Liver (tissue), 8 donors: ENCODE measurements at regions not wholly inside any gene's neighbourhood (a gene's known extent, or its start where the extent isn't known, plus 50 kb on each side); places are given as distances from the start of the nearest gene placed in this dataset.

ENCODE experiments used
- DNase-seq: peaks from one replicate; pipeline ENCODE4 v3.0.0-alpha.2; 2017; ENCODE audit warnings: low spot score
- H3K27ac ChIP-seq, 2 donors: one replicate each; pipeline ENCODE4 v1.7.0; 2013; ENCODE audit warnings: inconsistent platforms in 2 of 2, low read length in 2 of 2, control low read depth in 1 of 2, low read depth in 1 of 2, mild to moderate bottlenecking in 1 of 2
- H3K27me3 ChIP-seq, 4 donors: one replicate each; pipeline versions ENCODE4 v1.6.1 to v1.7.0; 2013; ENCODE audit warnings: low read length in 3 of 4, inconsistent platforms in 1 of 4, mild to moderate bottlenecking in 1 of 4, moderate library complexity in 1 of 4; ENCODE audit not compliant: control insufficient read depth in 4 of 4, insufficient read depth in 4 of 4
- H3K36me3 ChIP-seq, 4 donors: one replicate each; pipeline versions ENCODE4 v1.6.1 to v1.7.0; 2013; ENCODE audit warnings: low read length in 3 of 4, mild to moderate bottlenecking in 3 of 4, low read depth in 1 of 4, moderate library complexity in 1 of 4; ENCODE audit not compliant: control insufficient read depth in 4 of 4, insufficient read depth in 3 of 4
- H3K4me1 ChIP-seq, 4 donors: one replicate each; pipeline versions ENCODE4 v1.6.1 to v1.7.0; 2013; ENCODE audit warnings: low read length in 3 of 4, mild to moderate bottlenecking in 3 of 4, moderate library complexity in 1 of 4; ENCODE audit not compliant: control insufficient read depth in 4 of 4, insufficient read depth in 4 of 4
- H3K4me3 ChIP-seq, 3 donors: one replicate each; pipeline versions ENCODE4 v1.6.1 to v1.7.0; 2013; ENCODE audit warnings: low read length in 3 of 3, control low read depth in 1 of 3, low read depth in 1 of 3, mild to moderate bottlenecking in 1 of 3
- H3K9ac ChIP-seq, 2 donors: one replicate each; pipeline ENCODE4 v1.7.0; 2013; ENCODE audit warnings: low read length in 2 of 2, mild to moderate bottlenecking in 2 of 2, moderate library complexity in 2 of 2, control low read depth in 1 of 2, low read depth in 1 of 2
- H3K9me3 ChIP-seq, 4 donors: one replicate each; pipeline versions ENCODE4 v1.6.1 to v1.7.0; 2013; ENCODE audit warnings: low read length in 3 of 4; ENCODE audit not compliant: control insufficient read depth in 4 of 4
- ATF3 ChIP-seq: IDR thresholded peaks from 2 replicates; pipeline ENCODE4 v1.6.1; 2016; ENCODE audit warnings: antibody characterized with exemption
- CTCF ChIP-seq: fragments of 150-350 bp; IDR thresholded peaks from 2 replicates; pipeline ENCODE4 v1.5.1; 2017; ENCODE audit warnings: improper control_type of control experiment, low read depth, low read length; ENCODE audit not compliant: missing input control
- FOXA1 ChIP-seq: IDR thresholded peaks from 2 replicates; pipeline ENCODE4 v1.6.1; 2016; ENCODE audit warnings: antibody characterized with exemption
- GABPA ChIP-seq, 2 donors: IDR thresholded peaks in 1 of 2; conservative IDR thresholded peaks in 1 of 2; 2 replicates each; pipeline ENCODE4 v1.6.1; 2016; ENCODE audit warnings: antibody characterized with exemption in 2 of 2, mild to moderate bottlenecking in 1 of 2, moderate library complexity in 1 of 2
- HNF4A ChIP-seq, 2 donors: conservative IDR thresholded peaks; 2 replicates each; pipeline ENCODE4 v1.6.1; 2016; ENCODE audit warnings: antibody characterized with exemption in 2 of 2, mild to moderate bottlenecking in 2 of 2
- JUND ChIP-seq, 2 donors: IDR thresholded peaks; 2 replicates each; pipeline ENCODE4 v1.6.1; 2016; ENCODE audit warnings: antibody characterized with exemption in 2 of 2
- MAX ChIP-seq: IDR thresholded peaks from 2 replicates; pipeline ENCODE4 v1.6.1; 2016; ENCODE audit warnings: antibody characterized with exemption
- NR2F2 ChIP-seq: IDR thresholded peaks from 2 replicates; pipeline ENCODE4 v1.6.1; 2016; ENCODE audit warnings: antibody characterized with exemption
- RAD21 ChIP-seq, 2 donors: IDR thresholded peaks; 2 replicates each; pipeline ENCODE4 v1.6.1; 2016; ENCODE audit warnings: antibody characterized with exemption in 2 of 2, mild to moderate bottlenecking in 2 of 2
- REST ChIP-seq: IDR thresholded peaks from 2 replicates; pipeline ENCODE4 v1.6.1; 2016; ENCODE audit warnings: antibody characterized with exemption, mild to moderate bottlenecking
- RXRA ChIP-seq, 2 donors: IDR thresholded peaks; 2 replicates each; pipeline ENCODE4 v1.6.1; 2017 to 2018; ENCODE audit warnings: antibody characterized with exemption in 2 of 2, mild to moderate bottlenecking in 1 of 2
- SP1 ChIP-seq: IDR thresholded peaks from 2 replicates; pipeline ENCODE4 v1.6.1; 2018; ENCODE audit warnings: antibody characterized with exemption, mild to moderate bottlenecking
- TAF1 ChIP-seq: conservative IDR thresholded peaks from 2 replicates; pipeline ENCODE4 v1.6.1; 2016; ENCODE audit warnings: antibody characterized with exemption, mild to moderate bottlenecking
- YY1 ChIP-seq: IDR thresholded peaks from 2 replicates; pipeline ENCODE4 v1.6.1; 2016; ENCODE audit warnings: antibody characterized with exemption, mild to moderate bottlenecking
- ZBTB33 ChIP-seq: IDR thresholded peaks from 2 replicates; pipeline ENCODE4 v1.6.1; 2016; ENCODE audit warnings: antibody characterized with exemption
- WGBS: extraction: QIAGEN DNeasy Blood & Tissue Kit; methylation state at CpG from one replicate; pipeline ENCODE4 v1.1.7; 2013; 5-methylcytosine and 5-hydroxymethylcytosine counted together
- donor health status: healthy.
- donor health status: healthy.
- donor health status: healthy.
- donor health status: healthy.
- donor health status: healthy.

- TF ChIP-seq REST, result no peak
Measured at GRCh38 chr14:51520087-51520486, 131.6 kb upstream of the FRMD6 start (continued).

- Histone ChIP-seq H3K4me1 (no peaks in the 10 kb centered on the region), H3K27me3 (no peaks in the 10 kb centered on the region), H3K27ac (no peak overlapping the region), H3K9ac (no peak overlapping the region), H3K4me3 (no peak overlapping the region), H3K36me3 (no peaks in the 10 kb centered on the region), H3K9me3 (no peaks in the 10 kb centered on the region)
- no peak for DNase-seq
- TF ChIP-seq GABPA (IDR thresholded peaks at IDR 0.05 in 1 of 2, conservative IDR thresholded peaks at IDR 0.05 in 1 of 2) (no peak), ATF3 (no peak), NR2F2 (no peak), HNF4A (conservative IDR thresholded peaks at IDR 0.05) (no peak), JUND (IDR thresholded peaks at IDR 0.05) (no peak), RXRA (IDR thresholded peaks at IDR 0.05) (no peak), SP1 (no peak), FOXA1 (no peak), RAD21 (IDR thresholded peaks at IDR 0.05) (no peak)
Measured at GRCh38 chr14:51521764-51522163, 129.9 kb upstream of the FRMD6 start.

GRCh38 chr14:51523243-51523642 is 128.5 kb upstream of the FRMD6 start:
- Histone ChIP-seq H3K27ac (no peak overlapping the region), H3K4me1 (no peaks in the 10 kb centered on the region), H3K9ac (no peak overlapping the region), H3K9me3 (no peaks in the 10 kb centered on the region), H3K4me3 (no peak overlapping the region), H3K36me3 (no peaks in the 10 kb centered on the region), H3K27me3 (no peaks in the 10 kb centered on the region)
- DNase-seq, result no peak
- WGBS, result 86% methylated on average over 4 of the region's 4 CpGs
- TF ChIP-seq RAD21 (IDR thresholded peaks at IDR 0.05) (no peak), CTCF (no peak), YY1 (no peak), TAF1 (no peak), RXRA (IDR thresholded peaks at IDR 0.05) (no peak), NR2F2 (no peak), SP1 (no peak), ZBTB33 (no peak), GABPA (IDR thresholded peaks at IDR 0.05 in 1 of 2, conservative IDR thresholded peaks at IDR 0.05 in 1 of 2) (no peak), MAX (no peak), HNF4A (conservative IDR thresholded peaks at IDR 0.05) (no peak)
